CD4-positive, alpha-beta T cell treated with Interleukin-12 subunit alpha and Interleukin-12 subunit beta, for 1 hour (primary cell): ENCODE measurements at regions not wholly inside any gene's neighbourhood (a gene's known extent, or its start where the extent isn't known, plus 50 kb on each side); places are given as distances from the start of the nearest gene placed in this dataset.
"Not testable (repeated sequence)": the region's sequence is repeated elsewhere in the genome, so short reads cannot be mapped to it uniquely, and the experiment has no call there.

Source experiments
- DNase-seq: peaks from one replicate; pipeline ENCODE4 v3.0.0-alpha.2; 2020

DNA sequence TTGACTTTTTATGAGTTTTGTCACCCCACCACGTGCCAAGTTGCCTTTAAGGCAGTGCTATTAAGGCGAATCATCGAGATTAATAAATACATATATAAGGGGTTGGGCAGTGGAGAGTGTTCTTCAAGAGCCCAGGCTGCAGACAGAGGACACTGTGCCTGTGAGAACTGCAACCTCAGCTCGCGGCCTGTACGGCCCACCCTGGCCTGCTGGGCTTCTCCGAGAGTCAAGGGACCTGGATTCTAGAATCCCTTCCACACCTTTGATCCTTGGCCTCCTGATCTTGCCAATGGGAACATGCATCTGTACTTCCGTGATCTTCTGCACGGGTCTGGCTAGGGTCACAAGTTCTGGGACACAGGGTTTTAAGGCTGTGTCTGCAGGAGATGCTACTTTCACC is 54.5 kb downstream of the IRX5 start:
- DNase-seq: no peak

DNA sequence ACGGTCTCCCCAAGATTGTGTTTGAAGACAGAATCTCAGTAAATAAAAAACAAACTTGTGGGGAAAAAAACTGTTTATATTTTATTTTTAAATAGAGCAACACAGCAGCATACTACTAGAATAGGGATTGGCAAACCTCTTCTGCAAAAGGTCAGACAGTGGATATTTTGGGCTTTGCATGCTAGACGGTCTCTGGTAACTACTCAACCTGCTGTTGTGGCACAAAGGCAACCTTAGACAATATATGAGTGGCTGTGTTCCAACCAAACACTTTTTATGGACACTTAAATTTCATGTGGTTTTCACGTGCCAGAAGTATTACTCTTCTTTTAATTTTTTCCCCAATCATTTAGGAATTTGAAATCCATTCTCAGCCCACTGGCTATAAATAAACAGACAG is 55.0 kb downstream of the IRX5 start:
- DNase-seq: no peak

DNA sequence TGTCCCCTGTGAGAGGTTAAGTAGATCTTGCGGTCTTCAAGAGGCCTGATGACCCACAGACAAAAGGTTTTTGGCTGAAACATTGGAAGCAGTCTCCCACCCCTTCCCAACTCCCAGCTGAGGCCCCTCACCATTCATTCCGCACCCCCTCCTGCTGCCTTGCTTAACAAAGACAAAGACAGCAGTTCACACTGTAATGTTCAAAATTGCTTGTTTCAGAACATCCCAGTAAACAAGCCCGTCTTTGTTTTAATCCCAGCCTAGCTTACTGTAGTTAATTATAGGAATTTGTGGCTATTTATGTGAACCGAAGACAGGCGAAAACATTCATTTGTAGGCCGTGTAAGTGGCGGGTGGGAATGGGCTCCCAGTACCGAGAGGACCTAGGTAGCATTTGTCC is 55.7 kb downstream of the IRX5 start:
- no peak for DNase-seq

DNA sequence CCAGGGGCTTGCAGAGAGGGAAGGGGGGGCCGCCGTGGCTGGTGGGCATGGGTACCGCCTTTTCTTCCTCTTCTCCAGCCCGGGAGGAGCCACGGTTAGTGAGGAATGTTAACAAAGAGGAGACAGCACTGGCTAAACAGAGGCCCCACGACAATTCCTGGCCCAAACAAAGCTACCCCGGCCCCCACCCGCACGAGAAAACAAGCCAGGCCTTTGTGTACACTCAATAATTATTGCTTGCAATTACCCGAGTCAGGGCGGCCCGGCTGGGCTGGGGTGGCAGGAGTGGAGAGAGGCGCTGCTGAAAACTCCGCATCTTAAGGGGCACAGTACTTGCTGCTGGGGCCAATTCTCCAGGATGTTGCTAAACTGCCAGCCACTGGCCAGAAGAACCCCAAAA is 56.4 kb downstream of the IRX5 start:
- no peak for DNase-seq

DNA sequence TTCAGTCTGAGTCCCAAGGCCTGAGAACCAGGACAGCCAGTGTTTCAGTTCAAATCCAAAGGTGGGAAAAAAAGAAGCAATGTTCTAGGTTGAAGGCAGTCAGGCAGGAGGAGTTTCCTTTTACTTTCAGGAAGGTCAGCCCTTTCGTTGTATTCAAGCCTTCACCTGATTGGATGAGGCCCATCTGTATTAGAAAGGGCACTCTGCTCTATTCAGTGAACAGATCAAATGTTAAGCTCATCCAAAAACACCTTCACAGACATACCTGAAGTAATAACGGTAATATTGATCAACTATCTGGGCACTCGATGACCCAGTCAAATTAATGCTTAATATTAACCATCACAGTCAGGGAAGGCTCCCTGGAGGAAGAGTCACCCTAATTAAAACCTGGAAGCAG is 60.9 kb downstream of the IRX5 start:
- DNase-seq: no peak

DNA sequence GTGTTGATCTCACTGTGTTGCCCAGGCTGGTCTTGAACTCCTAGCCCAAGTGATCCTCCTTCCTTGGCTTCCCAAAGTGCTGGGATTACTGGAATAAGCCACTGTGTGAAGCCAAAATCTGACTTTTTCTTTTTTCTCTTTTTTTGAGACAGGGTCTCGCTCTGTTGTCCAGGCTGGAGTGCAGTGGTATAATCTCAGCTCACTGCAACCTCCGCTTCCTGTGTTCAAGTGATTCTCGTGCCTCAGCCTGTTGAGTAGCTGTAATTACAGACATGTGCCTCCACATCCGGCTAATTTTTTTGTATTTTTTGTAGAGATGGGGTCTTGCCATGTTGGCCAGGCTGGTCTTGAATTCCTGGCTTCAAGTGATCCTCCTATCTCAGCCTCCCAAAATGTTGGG is 61.3 kb downstream of the IRX5 start:
- not testable (repeated sequence) for DNase-seq

DNA sequence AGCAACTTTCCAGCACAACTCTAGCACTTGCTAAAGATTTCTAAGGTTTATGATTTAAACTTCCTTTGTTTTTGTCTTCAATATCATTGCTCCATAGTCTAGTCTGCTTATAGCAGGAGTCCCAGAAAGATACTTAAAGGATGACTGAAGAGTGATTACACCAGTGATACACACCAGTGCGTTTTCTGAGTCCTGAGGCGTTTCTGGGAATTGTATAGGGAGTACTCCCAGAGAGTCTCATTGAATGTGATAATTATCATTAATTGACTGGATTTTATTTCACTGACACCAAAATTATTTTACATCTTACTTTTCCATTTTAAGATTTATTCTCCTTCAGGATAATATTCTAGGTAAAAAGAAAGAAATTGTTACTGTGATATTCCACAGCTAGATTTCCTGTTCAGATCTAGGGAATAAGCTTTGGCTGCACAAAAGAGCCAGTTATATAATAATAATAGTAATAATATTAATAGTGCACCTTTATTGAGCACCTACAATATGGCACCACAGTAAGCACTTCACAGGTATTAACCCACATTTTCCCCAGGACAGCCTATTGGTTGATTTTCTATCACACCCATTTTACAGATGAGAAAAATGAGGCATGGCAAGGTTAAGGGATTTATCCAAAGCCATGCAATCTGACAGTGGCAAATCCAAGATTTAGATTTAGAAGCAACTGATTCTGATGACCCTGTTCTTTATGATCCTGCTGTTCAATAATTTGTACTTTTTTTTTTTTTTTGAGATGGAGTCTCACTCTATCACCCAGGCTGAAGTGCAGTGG is 62.6 kb downstream of the IRX5 start:
- DNase-seq: no peak

DNA sequence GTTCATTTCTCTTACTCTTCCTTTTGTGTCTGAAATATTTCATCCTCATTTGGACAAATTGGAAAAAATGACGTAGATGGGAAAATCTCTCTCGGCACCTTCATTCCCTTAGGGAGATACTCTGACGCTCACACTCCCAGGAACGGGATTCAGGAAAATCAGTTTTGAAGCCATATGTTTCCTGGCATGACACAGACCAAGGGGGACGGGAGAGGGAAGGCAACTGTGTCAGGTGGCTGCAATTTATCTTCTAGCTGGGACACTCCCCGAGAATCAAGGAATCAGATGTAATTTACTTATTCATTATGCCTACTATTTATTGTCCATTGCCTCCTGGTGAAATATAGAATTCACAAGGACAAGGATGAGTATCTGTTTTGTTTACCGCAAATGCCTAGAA is 65.5 kb downstream of the IRX5 start:
- DNase-seq: no peak

DNA sequence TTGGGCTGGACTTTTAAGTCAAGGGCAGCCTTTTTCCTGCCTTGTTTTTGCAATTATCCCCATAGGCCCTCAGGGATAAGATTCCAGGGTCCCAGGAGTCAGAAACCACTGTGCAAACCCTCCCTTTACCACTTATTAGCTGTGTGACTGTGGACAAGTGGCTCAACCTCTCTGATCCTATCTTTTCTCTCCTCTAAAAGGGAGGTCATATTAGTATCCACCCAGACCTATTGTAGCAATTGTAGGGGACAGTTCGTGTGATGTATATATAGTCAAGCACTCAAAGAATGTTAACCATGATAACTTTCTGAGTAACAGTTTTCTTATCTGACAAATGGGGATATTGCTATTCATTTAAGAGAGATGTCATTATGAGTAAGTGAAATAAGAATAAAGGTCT is 68.2 kb downstream of the IRX5 start:
- DNase-seq: no peak

DNA sequence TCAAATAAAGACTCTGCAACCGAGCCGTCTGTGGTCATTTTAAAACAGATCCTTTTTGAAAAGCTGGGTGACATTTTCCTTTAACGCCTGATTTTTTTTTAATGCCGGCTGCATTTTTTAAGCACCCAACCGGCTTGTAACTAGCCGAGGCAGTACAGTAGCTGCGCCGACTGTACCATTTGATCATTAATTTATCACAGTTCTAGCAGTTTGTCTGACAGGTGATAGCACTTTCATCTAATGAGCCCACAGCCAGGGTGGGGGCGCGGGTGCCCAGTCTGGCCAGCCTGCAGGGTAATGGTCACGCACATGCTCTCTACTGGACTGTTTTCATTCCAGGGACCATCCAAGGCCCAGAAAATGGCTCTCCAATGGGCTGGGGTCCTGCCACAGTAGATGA is 68.8 kb downstream of the IRX5 start:
- DNase-seq: no peak

DNA sequence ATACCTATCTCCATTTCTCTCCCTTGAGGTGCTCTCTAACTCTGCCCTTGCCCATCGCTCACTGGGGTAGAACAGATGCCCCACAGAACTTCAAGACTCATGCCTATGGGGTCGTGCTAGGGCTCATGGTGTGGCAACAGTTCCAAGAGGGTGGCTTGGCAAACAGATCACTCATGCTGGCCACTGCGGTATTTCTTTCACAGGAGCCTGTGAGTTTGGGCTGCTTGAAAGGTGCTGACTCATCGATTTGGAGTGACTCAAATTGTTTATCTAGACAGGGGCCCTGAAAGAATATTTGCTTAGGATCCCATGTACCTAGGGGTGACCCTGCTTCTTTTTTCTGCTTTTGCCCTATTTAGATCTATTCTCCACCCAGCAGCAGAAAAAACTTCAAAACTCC is 69.9 kb downstream of the IRX5 start:
- DNase-seq: no peak

DNA sequence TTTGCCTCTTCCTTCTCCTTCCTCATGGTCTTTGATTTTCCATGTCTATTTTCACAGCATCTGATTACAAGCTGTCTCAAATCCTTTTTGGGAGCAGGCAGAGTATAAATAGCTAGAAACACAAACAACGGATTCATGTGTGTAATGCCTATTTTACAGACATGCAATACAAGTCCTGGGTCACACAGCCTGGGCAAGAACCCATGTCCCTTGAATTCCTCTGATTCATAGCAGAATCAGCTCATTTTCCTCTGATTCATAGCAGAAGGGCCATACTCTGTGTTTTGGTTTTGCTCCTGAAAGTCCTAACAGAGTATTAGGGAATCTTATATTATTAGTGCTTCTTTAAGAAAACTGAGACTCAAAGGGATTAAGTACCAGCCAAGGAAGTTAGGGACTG is 71.3 kb downstream of the IRX5 start:
- no peak for DNase-seq

DNA sequence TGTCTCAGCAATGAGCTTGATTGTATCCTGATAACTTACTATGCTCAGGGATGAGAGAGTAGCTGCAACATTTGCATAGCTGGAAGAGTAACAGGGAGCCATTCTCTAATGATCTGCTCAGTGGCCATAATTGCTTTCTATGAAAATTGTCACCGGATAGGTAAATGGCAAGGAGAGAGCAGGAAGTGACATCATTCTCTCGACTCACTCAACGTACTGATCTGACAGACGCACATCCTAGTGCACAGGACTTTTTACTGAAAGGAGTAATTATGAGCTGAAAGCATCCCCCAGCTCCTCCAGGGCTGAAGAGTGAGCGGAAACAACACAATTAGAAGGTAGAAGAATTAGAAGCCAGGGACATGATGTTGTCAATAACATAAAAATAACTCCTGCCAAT is 71.8 kb downstream of the IRX5 start:
- DNase-seq: no peak

DNA sequence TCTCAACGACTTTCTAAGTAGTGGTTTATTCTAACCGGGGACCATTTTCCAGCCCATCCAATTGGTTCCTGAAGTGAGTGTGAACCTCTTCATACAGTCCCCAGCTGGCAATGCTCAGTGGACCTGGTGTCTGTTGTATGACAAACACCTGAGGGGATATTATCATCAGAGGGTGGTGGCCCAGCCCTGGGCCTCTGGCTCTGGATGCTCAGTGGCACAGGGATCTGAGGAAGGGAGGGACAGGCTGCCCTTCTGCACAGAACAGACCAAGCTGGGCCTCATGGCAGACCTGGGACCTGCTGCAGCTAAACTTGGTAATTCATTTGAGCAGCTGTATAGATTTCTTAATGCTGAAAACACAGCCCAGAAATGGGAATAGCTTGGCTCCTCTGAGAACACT is 72.6 kb downstream of the IRX5 start:
- DNase-seq: no peak

DNA sequence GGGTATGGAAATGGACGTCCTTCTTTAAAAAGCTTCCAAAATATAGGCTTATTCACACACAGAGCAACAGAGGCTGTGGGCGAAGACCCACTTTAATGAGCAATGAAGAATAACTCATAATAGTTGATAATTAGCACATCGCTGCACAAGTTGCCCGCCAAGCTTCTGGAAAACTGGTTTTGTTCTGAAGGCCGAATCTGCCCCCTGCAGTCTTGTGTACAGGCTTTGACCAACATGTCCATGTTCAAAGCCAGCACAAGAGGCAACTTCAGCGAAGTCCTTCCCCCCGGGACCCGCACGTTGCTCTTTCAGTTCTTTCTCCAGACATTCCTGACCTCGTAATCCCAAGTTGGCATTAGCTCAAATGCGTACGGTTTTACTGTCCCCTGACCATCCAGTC is 73.3 kb downstream of the IRX5 start:
- DNase-seq: no peak

DNA sequence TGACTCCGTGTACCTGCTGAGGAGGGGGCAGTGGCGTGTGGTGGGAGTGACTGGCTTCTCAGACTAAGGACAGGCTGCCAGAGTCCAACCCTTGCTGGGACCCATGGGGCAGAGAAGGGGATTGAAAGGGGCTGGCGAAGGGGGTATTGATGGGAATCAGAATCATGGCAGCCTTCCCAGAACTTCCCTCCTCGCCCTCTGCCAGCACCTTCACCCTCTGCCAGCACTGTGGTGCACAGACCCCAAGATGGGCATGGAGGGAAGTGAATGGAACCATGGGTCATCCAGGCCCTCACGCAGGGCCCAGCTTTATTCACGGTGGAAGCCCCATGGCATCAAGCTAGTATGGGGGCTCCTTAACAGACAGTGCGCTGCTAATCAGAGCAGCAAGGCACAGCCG is 76.8 kb downstream of the IRX5 start:
- DNase-seq: no peak

DNA sequence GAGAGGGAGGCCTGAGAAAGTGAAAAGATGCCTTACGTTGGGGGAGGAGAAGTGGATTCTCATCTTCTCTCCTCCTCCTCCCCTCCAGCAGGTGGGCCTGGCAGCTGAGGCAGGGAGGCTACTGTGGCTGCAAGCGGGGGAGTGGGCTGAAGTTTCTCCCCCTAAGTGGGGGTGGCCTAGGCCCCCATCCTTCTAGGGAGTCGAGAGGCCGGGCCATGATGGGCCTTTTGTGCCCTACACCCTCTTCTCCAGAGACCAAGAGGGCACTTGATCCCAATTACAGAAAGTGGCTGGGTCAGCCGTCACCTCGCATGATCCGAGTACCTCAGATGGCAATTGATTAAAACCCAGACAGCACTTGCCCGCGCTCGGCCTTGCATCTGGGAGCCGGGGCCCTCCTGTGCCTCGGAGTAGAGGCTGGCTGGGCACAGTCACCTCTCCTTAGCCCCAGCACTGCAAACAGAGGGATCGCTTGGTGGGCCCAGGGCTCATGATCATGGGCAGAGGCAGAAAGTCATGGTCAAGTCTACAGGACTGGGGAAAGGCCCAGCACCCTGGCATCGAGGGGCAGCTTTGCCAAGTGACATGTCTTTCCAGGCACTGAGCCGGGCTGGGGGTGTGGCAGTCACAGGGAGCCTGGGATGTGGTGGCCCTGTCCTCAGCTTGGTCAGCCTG is 78.3 kb downstream of the IRX5 start:
- no peak for DNase-seq

DNA sequence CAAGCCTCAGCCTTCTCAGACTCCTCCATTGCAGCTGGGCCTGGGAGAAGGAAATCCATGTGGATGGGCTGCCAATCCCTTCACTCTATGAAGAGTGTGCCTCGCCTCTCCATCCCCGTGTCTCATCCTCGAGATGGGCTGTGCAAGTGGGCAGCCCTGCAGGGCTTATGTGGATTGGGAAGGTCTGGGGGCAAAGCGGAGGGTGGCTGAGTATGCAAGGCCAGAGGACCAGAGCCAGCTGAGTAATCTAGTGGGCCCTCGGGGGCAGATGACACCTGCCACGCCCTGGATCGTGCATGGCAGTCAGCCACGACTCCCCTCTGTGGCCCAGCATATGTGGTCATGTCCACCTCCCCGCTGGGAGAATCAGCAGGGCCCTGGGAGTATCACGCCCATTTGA is 78.9 kb downstream of the IRX5 start:
- DNase-seq: no peak

DNA sequence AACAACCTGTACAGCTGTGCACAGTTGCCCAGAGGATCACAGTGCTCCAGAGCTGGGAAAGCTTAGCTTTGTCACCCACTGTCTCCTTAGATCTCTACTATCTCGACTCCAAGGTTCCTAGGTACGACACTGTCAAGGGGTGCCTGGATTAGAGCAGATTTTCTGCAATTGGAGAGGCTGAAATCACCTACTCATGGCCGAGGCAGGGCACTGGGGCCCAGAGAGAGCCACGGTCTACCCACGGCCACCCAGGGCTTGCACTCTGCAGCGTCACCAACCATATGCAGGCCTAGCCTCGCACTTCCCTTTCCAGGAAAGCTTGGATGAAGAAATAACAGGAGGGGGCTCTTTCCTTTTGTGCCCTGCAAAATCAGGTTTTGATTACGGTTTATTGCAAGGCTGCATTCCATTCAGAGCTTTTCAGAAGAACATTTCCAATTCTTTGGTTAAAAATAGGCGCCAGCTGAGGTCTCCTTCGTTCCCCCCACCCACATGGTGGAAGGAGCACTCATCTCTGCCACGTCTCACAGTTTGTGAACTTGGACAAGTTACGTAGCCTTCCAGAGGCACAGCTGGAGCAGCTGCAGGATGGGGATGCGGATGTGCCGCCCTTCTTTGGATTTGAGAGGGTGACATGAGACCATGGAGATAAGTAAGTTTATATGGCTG is 80.0 kb downstream of the IRX5 start:
- DNase-seq: no peak

DNA sequence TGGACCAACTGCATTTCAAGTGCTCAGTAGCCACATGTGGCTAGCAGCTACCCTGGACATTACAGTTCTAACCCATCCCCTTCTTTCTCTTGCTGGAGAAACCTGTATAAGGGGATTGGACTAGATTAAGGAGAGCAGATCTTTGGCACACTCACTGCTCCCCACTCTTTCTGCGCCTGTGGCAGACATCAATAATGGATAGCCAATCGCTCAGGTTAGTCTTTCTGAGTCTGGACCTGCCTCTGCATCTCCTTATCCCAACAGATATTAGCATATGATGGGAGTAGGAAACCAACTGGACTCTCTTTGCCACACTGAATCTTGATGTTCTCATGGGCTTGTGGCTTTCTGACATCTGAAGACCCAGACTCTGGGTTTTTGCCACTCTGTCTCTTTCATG is 81.7 kb downstream of the IRX5 start:
- DNase-seq: no peak

DNA sequence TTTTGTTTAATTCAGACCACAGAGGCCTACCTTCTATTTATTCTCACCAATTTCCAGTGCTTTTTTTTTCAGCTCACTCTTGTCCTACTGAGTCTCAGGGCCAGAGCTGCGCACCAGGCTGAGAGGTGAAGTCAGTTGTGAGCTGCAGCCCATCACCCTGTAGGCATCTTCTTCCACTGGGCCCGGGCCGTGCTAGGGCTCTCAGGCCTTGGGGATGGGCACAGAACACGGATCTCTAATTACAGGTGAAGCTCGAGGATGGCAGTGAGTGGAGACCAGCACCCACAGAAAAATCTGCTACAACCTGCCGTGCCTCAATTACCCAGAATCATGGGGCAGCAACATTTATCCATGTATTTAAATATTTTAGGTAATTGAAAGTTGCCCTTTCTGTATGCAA is 82.1 kb downstream of the IRX5 start:
- DNase-seq: no peak

DNA sequence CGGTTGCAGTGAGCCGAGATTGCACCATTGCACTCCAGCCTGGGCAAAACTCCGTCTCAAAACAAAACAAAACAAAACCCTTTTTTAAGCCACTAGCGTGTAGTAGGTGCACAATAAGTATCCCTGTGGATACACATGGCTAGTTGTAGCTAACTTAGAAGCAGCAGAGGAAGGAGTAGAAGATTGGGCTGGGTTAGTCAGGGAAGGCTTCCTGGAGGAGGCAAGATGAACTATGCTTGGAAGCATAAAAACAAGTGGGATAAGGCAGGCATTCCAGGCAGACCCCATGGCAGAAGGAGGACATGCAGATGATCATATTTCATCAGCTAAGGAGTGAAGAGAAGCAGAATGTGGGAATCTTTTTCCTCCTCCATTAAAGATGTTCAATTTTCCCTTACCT is 83.4 kb downstream of the IRX5 start:
- DNase-seq: no peak

DNA sequence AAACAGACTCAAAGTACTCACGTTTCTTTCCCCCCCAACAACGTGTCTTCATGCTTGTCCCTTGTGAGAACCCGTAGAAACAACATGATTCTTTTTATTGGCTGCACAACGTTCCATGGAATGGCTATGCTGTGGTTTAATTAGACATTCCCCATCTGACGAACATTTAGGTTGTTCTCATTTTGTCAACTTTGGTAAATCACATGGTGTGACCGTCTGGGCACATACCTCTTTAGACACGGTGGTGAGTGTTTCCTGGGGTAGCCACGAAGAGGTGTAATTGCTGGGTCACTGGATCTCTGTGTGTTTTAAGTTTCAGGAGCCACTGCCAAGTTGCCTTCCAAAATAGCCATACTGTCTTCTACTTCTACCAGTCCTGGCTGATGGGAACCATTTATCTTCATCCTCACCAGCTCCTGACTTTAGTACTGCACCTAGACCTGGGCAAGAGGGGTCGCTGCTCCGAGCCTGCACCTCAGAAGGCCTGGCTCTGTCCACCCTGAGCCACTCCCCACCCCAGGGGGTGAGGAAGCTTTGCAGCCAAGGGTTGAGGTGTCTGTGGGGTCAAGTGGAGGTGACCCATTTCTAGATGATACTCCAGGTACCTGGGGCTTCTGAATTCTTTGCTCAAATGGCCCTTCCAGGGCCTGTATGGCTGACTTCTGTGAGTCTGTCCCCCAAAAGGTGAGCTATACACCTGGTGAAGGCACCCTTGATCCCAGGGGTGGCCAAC is 84.7 kb downstream of the IRX5 start:
- DNase-seq: no peak

DNA sequence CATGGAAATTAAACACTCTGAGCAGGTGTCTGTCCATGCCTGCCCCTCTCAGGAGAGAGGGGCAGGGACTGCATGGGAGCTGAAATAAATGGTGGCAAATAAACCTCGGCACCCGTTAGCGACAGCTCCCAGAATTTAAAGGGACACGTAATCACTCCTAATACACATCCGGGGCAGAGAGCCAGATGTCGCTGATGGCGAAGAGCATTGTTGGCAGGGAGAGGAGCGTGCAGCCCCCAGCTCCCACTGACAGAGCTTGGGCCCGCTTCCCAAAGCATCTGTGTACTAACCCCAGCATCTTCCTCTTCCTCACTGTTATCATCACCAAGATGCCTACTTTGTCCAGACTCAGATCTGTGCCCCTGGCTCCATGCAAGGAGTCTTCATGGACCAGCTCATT is 85.8 kb downstream of the IRX5 start:
- DNase-seq: no peak
